ENCODE measurements at regions not wholly inside any gene's neighbourhood (a gene's known extent, or its start where the extent isn't known, plus 50 kb on each side); places are given as distances from the start of the nearest gene placed in this dataset.

- ChIA-PET POLR2A (no interaction called here), CTCF (no interaction called here)
- intact Hi-C loops (cut with micrococcal nuclease): no loop called here
- TF ChIP-seq, protein P1, sequence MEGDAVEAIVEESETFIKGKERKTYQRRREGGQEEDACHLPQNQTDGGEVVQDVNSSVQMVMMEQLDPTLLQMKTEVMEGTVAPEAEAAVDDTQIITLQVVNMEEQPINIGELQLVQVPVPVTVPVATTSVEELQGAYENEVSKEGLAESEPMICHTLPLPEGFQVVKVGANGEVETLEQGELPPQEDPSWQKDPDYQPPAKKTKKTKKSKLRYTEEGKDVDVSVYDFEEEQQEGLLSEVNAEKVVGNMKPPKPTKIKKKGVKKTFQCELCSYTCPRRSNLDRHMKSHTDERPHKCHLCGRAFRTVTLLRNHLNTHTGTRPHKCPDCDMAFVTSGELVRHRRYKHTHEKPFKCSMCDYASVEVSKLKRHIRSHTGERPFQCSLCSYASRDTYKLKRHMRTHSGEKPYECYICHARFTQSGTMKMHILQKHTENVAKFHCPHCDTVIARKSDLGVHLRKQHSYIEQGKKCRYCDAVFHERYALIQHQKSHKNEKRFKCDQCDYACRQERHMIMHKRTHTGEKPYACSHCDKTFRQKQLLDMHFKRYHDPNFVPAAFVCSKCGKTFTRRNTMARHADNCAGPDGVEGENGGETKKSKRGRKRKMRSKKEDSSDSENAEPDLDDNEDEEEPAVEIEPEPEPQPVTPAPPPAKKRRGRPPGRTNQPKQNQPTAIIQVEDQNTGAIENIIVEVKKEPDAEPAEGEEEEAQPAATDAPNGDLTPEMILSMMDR (IDR thresholded peaks at IDR 0.05): no peak
- Mint-ChIP-seq H3K27me3 (no peaks in the 10 kb centered on the region), H3K9me3 (no peaks in the 10 kb centered on the region), H3K36me3 (ENCODE audit: low read depth) (no peaks in the 10 kb centered on the region), H3K27ac (no peak overlapping the region), H3K4me3 (no peak overlapping the region), H3K4me1 (no peaks in the 10 kb centered on the region)
- DNase-seq: no peak
- no peak for ATAC-seq (ENCODE audit: low read depth)
These were observed 852.8 kb downstream of the XPNPEP1 start for GRCh38 chr10:109070492-109070891.

GRCh38 chr10:109067031-109067430 is 856.3 kb downstream of the XPNPEP1 start:
- no peak overlapping the region for H3K27ac Mint-ChIP-seq
- intact Hi-C loops (cut with micrococcal nuclease): no loop called here
- POLR2A ChIA-PET: no interaction called here
- no peaks in the 10 kb centered on the region for H3K9me3 Mint-ChIP-seq
- CTCF ChIA-PET: no interaction called here
- no peaks in the 10 kb centered on the region for H3K27me3 Mint-ChIP-seq
- TF ChIP-seq, protein P1 (IDR thresholded peaks at IDR 0.05): no peak
- H3K4me1 Mint-ChIP-seq: no peaks in the 10 kb centered on the region
- H3K36me3 Mint-ChIP-seq (ENCODE audit: low read depth): no peaks in the 10 kb centered on the region
- DNase-seq (no peak), ATAC-seq (ENCODE audit: low read depth) (no peak)
- no peak overlapping the region for H3K4me3 Mint-ChIP-seq

DNA sequence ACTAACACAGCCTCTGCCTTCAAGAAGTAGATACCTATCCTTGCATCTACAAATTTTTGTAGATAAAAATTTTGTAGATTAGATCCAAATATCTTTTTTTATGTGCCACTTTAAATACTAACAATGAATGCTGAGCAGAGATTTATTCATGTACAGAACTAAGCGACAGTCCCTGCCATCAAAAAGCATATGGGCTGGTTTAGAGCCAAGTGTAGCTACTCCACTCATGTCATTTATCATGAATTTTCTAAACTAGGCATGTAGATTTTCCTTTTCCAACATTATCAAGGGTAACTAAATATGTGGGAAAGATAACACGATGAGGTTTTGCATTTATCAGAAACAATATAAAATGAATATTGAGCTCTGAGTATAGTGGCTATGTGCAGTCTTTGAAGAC is 857.5 kb downstream of the XPNPEP1 start:
- Mint-ChIP-seq H3K27me3 (no peaks in the 10 kb centered on the region), H3K27ac (no peak overlapping the region), H3K9me3 (no peaks in the 10 kb centered on the region), H3K4me3 (no peak overlapping the region), H3K4me1 (no peaks in the 10 kb centered on the region), H3K36me3 (ENCODE audit: low read depth) (no peaks in the 10 kb centered on the region)
- no peak for ATAC-seq (ENCODE audit: low read depth)
- ChIA-PET POLR2A (no interaction called here), CTCF (no interaction called here)
- DNase-seq: no peak
- TF ChIP-seq, protein P1 (IDR thresholded peaks at IDR 0.05): no peak
- intact Hi-C loops (cut with micrococcal nuclease): no loop called here

GRCh38 chr10:109062371-109062770 is 860.9 kb downstream of the XPNPEP1 start:
- DNase-seq: no peak
- no peaks in the 10 kb centered on the region for H3K9me3 Mint-ChIP-seq
- H3K27me3 Mint-ChIP-seq: no peaks in the 10 kb centered on the region
- H3K4me1 Mint-ChIP-seq: no peaks in the 10 kb centered on the region
- no peaks in the 10 kb centered on the region for H3K36me3 Mint-ChIP-seq (ENCODE audit: low read depth)
- no peak for ATAC-seq (ENCODE audit: low read depth)
- no peak overlapping the region for H3K27ac Mint-ChIP-seq
- TF ChIP-seq, protein P1 (IDR thresholded peaks at IDR 0.05): no peak
- intact Hi-C loops (cut with micrococcal nuclease): no loop called here
- POLR2A ChIA-PET: no interaction called here
- H3K4me3 Mint-ChIP-seq: no peak overlapping the region
- CTCF ChIA-PET: no interaction called here

- Mint-ChIP-seq H3K27ac (no peak overlapping the region), H3K4me3 (no peak overlapping the region), H3K9me3 (no peaks in the 10 kb centered on the region), H3K4me1 (no peaks in the 10 kb centered on the region), H3K27me3 (no peaks in the 10 kb centered on the region), H3K36me3 (ENCODE audit: low read depth) (no peaks in the 10 kb centered on the region)
- intact Hi-C loops (cut with micrococcal nuclease): no loop called here
- ATAC-seq (ENCODE audit: low read depth) (no peak), DNase-seq (no peak)
- TF ChIP-seq, protein P1 (IDR thresholded peaks at IDR 0.05): no peak
- ChIA-PET CTCF (no interaction called here), POLR2A (no interaction called here)
These were observed 868.1 kb downstream of the XPNPEP1 start for GRCh38 chr10:109055243-109055642.
